Transverse colon (tissue), 4 donors: ENCODE measurements at regions not wholly inside any gene's neighbourhood (a gene's known extent, or its start where the extent isn't known, plus 50 kb on each side); places are given as distances from the start of the nearest gene placed in this dataset.

ENCODE experiments used
- DNase-seq: peaks from one replicate; pipeline ENCODE4 v3.0.0-alpha.2; 2019
- H3K27ac ChIP-seq, 4 donors: fragments of 200-600 bp; sonication (generic); 2 replicates each; pipeline ENCODE4 v1.5.1; 2016 to 2018; ENCODE audit warnings: inconsistent platforms in 4 of 4
- H3K27me3 ChIP-seq: fragments of 200-600 bp; sonication (generic); 2 replicates; pipeline ENCODE4 v1.5.1; 2017; ENCODE audit warnings: inconsistent platforms
- H3K36me3 ChIP-seq, 4 donors: fragments of 200-600 bp; sonication (generic); 2 replicates each; pipeline ENCODE4 v1.5.1; 2017 to 2019; ENCODE audit warnings: inconsistent platforms in 4 of 4
- H3K4me1 ChIP-seq, 4 donors: fragments of 200-600 bp; sonication (generic); 2 replicates each; pipeline ENCODE4 v1.5.1; 2017 to 2020; ENCODE audit warnings: inconsistent platforms in 4 of 4
- H3K4me3 ChIP-seq, 4 donors: fragments of 200-600 bp; sonication (generic); 1 replicate in 1 of 4; 2 replicates in 3 of 4; pipeline versions ENCODE4 v1.5.1 to v1.6.1; 2017 to 2019; ENCODE audit warnings: inconsistent platforms in 4 of 4
- H3K9me3 ChIP-seq, 2 donors: fragments of 200-600 bp; sonication (generic); 2 replicates each; pipeline ENCODE4 v1.5.1; 2017 to 2019; ENCODE audit warnings: inconsistent platforms in 2 of 2
- EP300 ChIP-seq: sonication (generic); formaldehyde crosslinking; IDR thresholded peaks from one replicate; pipeline ENCODE4 v1.6.1; 2017; ENCODE audit warnings: antibody characterized with exemption, low read depth
- POLR2A ChIP-seq: fragments of 450-650 bp; IDR thresholded peaks from one replicate; pipeline ENCODE4 v1.6.1; 2016; ENCODE audit warnings: antibody characterized with exemption, mild to moderate bottlenecking, moderate library complexity
- POLR2AphosphoS5 ChIP-seq, 3 donors: sonication (generic); formaldehyde crosslinking; IDR thresholded peaks; one replicate each; pipeline ENCODE4 v1.6.1; 2016; ENCODE audit warnings: antibody characterized with exemption in 3 of 3
- WGBS, 2 donors: methylation state at CpG; one replicate each; pipeline ENCODE4 v1.1.5; 2018; ENCODE audit warnings: low coverage in 1 of 2; 5-methylcytosine and 5-hydroxymethylcytosine counted together
- in situ Hi-C, 4 donors: fragments of 200-750 bp; cut with MboI; loops; one replicate each; pipeline versions ENCODE4 v1.15.0 to v1.15.1; 2017; ENCODE audit warnings: low sequenced_read_pairs in 3 of 4, low pct_ligation_motif_present in 1 of 4, low pct_unique_long_range_greater_than_20kb in 1 of 4
- intact Hi-C: fragments of 100-400 bp; cut with DNase I; formaldehyde crosslinking; loops from one replicate; pipeline ENCODE4 v1.15.1; 2023; ENCODE audit warnings: low total_unique reads
- TF ChIP-seq, protein P1 (sequence below), 5 experiments: fragments of 200-600 bp in 3 of 5; fragments of 450-650 bp in 2 of 5; sonication (generic) in 3 of 5; IDR thresholded peaks; 1 replicate in 2 of 5; 2 replicates in 3 of 5; pipeline ENCODE4 v1.5.1; 2016 to 2017; ENCODE audit warnings: antibody characterized with exemption in 5 of 5, inconsistent platforms in 3 of 5, mild to moderate bottlenecking in 2 of 5, moderate library complexity in 1 of 5

DNA sequence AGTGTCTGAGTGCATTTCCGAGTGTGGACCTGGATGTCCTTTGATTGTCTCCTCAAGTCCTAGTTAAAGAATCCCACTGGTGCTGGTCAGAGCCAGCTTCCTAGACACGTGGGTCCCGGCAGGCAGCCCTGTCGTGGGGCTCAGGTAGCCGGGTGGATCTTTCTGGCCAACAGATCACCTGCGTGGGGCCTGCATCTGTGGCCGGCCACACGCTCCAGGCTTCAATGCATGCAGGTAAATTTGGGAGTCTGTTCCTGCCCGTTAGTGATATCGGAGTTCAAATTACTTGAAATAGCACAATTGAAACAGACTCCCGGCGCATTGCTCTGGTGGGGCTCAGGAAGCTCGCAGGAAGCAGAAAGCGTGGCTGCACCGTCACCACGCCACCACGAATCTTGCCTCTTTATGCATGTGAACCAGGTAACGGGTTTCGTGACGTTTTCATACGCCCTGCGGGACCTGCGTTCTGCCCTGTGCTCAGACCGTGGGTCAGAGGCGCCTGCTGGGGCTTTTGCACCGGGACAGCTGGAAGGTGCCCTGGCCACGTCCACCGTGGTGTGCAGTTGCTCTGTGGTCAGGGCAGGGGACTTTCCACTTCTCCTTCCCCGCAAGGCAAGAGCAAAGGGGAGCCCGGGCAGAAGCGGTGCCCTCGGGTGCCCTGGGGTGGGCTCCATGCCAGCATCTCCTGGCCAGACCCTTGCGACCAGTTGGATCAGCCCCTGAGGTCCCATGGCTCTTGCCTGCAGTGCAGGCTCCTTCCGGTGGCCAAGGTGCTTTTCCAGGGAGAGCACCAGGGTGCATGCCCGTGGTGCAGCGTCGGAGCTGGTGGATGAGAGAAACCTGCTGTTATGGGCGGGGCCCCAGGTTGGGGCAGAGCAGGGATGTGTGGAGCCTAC is 803.5 kb downstream of the BRD1 start:
- no peaks in the 10 kb centered on the region for H3K4me1 ChIP-seq
- 83% methylated on average over 38 of the region's 38 CpGs; no CpG with 5 or more reads in 1 of the 2 donors for WGBS, 2 donors

DNA sequence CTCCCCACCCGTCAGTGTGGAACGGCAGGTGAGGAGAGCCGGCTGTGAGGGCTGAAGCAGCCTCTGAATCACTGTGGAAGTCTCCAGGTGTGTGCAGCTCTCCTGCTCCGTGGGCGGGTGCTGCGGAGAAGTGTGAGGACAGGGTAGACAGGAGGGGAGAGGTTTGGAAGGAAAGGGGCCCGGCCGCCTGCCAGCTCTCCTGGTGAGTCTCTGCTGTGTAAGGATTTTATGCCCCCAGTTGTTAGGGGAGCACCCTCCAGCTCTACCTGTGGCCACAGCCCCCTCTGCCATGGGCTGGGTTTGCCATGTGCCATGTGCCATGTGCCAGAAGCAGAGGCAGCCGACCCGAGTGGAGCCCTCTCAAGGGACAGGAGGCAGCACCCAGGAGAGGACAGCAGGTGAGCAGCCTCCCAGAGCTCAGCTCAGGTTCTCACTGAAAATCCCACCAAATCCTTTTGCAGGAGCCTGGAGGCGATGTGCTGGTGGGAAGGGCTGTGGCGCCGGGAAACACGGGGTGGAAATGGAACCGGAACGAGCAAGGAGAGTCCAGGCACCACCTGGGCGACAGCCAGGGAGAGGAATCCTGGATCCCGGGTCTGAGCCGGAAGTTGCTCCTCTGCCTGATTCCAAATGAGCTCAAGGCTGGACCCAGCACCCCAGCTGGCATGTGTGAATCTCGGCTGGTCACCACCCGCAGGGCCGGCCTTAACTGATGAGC is 804.4 kb downstream of the BRD1 start:
- H3K27me3 ChIP-seq, result no peaks in the 10 kb centered on the region
- no peak overlapping the region for H3K4me3 ChIP-seq
- H3K4me1 ChIP-seq, result no peaks in the 10 kb centered on the region
- DNase-seq, result no peak
- 77% methylated on average over 22 of the region's 22 CpGs; no CpG with 5 or more reads in 1 of the 2 donors for WGBS, 2 donors
- in situ Hi-C loops, result no loop called here
- TF ChIP-seq, protein P1, sequence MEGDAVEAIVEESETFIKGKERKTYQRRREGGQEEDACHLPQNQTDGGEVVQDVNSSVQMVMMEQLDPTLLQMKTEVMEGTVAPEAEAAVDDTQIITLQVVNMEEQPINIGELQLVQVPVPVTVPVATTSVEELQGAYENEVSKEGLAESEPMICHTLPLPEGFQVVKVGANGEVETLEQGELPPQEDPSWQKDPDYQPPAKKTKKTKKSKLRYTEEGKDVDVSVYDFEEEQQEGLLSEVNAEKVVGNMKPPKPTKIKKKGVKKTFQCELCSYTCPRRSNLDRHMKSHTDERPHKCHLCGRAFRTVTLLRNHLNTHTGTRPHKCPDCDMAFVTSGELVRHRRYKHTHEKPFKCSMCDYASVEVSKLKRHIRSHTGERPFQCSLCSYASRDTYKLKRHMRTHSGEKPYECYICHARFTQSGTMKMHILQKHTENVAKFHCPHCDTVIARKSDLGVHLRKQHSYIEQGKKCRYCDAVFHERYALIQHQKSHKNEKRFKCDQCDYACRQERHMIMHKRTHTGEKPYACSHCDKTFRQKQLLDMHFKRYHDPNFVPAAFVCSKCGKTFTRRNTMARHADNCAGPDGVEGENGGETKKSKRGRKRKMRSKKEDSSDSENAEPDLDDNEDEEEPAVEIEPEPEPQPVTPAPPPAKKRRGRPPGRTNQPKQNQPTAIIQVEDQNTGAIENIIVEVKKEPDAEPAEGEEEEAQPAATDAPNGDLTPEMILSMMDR (IDR thresholded peaks at IDR 0.05), result no peak
- TF ChIP-seq POLR2A, result no peak
- TF ChIP-seq POLR2AphosphoS5 (IDR thresholded peaks at IDR 0.05), result no peak
- no peaks in the 10 kb centered on the region for H3K36me3 ChIP-seq
- no peaks in the 10 kb centered on the region for H3K9me3 ChIP-seq
- intact Hi-C loops, result no loop called here
- H3K27ac ChIP-seq, result no peak overlapping the region

More for the DNA sequence above, 803.5 kb downstream of the BRD1 start:
- in situ Hi-C loops (no loop called here), intact Hi-C loops (no loop called here)
- no peak overlapping the region for H3K27ac ChIP-seq
- TF ChIP-seq, protein P1 (IDR thresholded peaks at IDR 0.05), result no peak
- DNase-seq, result no peak
- H3K36me3 ChIP-seq, result no peaks in the 10 kb centered on the region
- no peaks in the 10 kb centered on the region for H3K9me3 ChIP-seq
- no peaks in the 10 kb centered on the region for H3K27me3 ChIP-seq
- no peak overlapping the region for H3K4me3 ChIP-seq

DNA sequence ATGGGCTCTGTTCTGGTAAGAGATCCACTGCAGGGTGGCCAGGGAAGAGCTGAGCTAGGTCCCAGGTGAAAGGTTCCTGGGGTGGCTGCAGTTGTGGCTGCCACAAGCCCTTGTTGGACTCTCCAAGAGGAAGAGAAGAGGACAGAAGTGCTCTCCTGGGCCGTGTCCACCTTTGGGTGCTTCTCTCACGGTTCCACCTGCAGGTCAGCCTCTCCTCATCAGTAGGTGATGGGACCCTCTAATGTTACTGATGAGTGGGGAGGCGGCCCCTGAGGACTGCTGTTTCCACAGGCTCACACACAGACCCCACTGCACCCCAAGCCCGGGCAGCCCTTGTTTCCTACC is 804.9 kb downstream of the BRD1 start:
- intact Hi-C loops, result no loop called here
- no peak for DNase-seq

More for the DNA sequence above, 804.9 kb downstream of the BRD1 start:
- H3K4me1 ChIP-seq, result no peaks in the 10 kb centered on the region
- H3K4me3 ChIP-seq, result no peak overlapping the region
- TF ChIP-seq POLR2AphosphoS5 (IDR thresholded peaks at IDR 0.05) (no peak), POLR2A (no peak), EP300 (no peak)
- TF ChIP-seq, protein P1 (IDR thresholded peaks at IDR 0.05), result no peak
- no peak overlapping the region for H3K27ac ChIP-seq
- H3K27me3 ChIP-seq, result no peaks in the 10 kb centered on the region
- in situ Hi-C loops, result no loop called here
- H3K9me3 ChIP-seq, result no peaks in the 10 kb centered on the region
- 75% methylated on average over 4 of the region's 4 CpGs; no CpG with 5 or more reads in 1 of the 2 donors for WGBS, 2 donors
- H3K36me3 ChIP-seq, result no peaks in the 10 kb centered on the region
